ENCODE measurements at regions not wholly inside any gene's neighbourhood (a gene's known extent, or its start where the extent isn't known, plus 50 kb on each side); places are given as distances from the start of the nearest gene placed in this dataset.
"Not testable (repeated sequence)": the region's sequence is repeated elsewhere in the genome, so short reads cannot be mapped to it uniquely, and the experiment has no call there.

- in situ Hi-C loops (cut with HindIII; ENCODE audit: low sequenced_read_pairs): no loop called here
Measured at GRCh38 chr6:141790921-141791320, 341.8 kb upstream of the GJE1 start.

GRCh38 chr6:141788096-141788495, 344.6 kb upstream of the GJE1 start:
- in situ Hi-C loops (cut with HindIII; ENCODE audit: low sequenced_read_pairs): no loop called here

DNA sequence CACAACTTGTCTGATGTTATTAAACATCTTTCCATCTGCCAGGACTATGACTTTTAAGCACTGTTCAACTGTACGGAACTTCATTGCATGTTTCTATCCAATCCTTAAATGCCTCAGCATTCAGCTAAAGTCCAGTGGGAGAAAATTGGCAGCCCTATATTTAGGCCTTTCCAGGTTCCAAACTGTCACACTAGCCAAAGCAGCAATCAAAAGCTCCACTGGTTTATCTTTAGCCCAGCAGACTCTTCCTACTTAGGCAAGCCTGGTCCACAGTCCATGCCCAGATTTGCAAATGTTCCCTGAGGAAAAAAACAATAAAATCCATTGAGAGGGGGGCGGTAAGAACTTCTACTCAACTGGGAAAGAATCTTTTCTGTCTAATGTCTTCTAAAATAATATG, 349.1 kb upstream of the GJE1 start:
- in situ Hi-C loops (cut with HindIII; ENCODE audit: low sequenced_read_pairs): no loop called here

GRCh38 chr6:141780296-141780695, 352.4 kb upstream of the GJE1 start:
- in situ Hi-C loops (cut with HindIII; ENCODE audit: low sequenced_read_pairs): no loop called here

DNA sequence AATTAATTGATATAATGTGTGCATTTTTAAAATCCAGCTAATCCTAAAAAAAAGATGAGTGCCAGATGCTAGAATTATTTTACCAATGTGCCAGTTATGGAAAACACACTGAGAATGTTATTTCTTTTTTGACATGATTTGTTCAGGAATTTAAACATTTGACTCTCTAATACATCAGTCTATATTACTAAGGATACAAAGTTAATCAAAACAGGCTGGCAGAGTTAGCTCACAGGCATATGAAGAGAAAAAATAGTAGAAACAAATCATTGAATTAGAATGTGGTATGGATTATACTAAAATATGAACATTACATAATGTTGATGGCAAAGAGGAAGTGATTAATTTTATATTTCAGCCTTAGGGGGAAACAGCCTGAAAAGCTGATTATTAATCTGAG, 368.3 kb upstream of the GJE1 start:
- in situ Hi-C loops (cut with HindIII; ENCODE audit: low sequenced_read_pairs): no loop called here

DNA sequence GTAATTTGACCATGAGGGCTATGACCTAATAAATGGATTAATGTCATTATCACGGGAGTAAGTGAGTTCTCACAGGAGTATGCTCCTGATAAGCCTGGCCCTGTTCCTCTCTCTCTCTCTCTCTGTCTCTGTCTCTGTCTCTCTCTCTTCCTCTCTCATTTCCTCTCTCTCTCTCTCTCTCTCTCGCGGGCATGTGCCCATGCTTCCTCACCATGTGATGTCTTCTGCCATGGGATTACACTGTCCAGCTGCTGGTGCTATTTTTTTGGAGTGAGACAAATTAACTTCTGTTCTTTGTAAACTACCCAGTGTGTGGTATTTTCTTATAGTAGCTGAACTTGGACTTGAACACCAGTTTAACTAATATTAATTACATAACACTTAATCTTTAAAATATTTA, 374.3 kb upstream of the GJE1 start:
- in situ Hi-C loops (cut with HindIII; ENCODE audit: low sequenced_read_pairs): no loop called here

DNA sequence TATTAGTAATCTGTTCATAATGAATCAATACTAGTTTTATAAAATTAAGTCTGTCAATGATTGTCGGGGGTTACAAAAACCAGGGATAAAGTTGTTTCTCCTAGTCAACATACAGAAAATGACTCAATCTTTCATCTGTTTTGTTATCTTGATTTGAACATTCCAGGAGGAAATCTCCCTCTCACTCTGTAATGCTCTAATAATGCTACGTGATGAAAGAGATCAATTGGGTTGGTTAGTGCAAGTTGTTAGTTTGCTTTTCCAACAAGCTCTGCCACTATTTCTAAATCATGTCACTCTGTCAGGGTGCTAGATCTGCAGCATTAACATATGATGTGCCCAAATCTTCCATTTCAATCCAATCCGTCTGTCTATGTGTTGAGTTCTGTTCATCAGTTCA, 379.5 kb upstream of the GJE1 start:
- in situ Hi-C loops (cut with HindIII; ENCODE audit: low sequenced_read_pairs): no loop called here

GRCh38 chr6:141752677-141753076, 380.0 kb upstream of the GJE1 start:
- in situ Hi-C loops (cut with HindIII; ENCODE audit: low sequenced_read_pairs): no loop called here

DNA sequence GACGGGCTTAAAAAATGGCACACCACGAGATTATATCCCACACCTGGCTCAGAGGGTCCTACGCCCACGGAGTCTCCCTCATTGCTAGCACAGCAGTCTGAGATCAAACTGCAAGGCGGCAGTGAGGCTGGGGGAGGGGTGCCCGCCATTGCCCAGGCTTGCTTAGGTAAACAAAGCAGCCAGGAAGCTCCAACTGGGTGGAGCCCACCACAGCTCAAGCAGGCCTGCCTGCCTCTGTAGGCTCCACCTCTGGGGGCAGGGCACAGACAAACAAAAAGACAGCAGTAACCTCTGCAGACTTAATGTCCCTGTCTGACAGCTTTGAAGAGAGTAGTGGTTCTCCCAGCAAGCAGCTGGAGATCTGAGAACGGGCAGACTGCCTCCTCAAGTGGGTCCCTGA, 386.4 kb upstream of the GJE1 start:
- in situ Hi-C loops (cut with HindIII; ENCODE audit: low sequenced_read_pairs): not testable (repeated sequence)

DNA sequence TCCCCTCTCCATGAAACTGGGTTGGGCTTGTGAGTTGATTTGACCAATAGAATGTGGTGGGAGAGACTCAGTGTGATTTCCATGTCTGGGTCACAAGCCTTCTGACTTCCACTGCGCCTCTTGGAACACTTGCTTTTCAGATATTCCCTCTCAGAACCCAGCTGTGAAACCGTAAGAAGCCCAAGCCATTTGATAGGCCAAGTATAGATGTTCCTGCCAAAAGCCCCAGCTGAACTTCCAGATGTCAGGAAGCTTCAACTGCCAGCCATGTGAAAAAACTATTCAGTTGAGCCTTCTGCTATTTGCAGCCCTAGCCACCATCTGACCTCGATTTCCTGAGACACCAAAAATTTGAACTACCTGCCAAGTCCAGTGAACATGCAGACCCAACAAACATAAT, 387.8 kb upstream of the GJE1 start:
- in situ Hi-C loops (cut with HindIII; ENCODE audit: low sequenced_read_pairs): no loop called here

- in situ Hi-C loops (cut with HindIII; ENCODE audit: low sequenced_read_pairs): no loop called here
Measured at GRCh38 chr6:141744194-141744925, 388.4 kb upstream of the GJE1 start.

GRCh38 chr6:141736104-141736503, 396.6 kb upstream of the GJE1 start:
- in situ Hi-C loops (cut with HindIII; ENCODE audit: low sequenced_read_pairs): no loop called here

GRCh38 chr6:141735126-141735525, 397.6 kb upstream of the GJE1 start:
- in situ Hi-C loops (cut with HindIII; ENCODE audit: low sequenced_read_pairs): no loop called here

DNA sequence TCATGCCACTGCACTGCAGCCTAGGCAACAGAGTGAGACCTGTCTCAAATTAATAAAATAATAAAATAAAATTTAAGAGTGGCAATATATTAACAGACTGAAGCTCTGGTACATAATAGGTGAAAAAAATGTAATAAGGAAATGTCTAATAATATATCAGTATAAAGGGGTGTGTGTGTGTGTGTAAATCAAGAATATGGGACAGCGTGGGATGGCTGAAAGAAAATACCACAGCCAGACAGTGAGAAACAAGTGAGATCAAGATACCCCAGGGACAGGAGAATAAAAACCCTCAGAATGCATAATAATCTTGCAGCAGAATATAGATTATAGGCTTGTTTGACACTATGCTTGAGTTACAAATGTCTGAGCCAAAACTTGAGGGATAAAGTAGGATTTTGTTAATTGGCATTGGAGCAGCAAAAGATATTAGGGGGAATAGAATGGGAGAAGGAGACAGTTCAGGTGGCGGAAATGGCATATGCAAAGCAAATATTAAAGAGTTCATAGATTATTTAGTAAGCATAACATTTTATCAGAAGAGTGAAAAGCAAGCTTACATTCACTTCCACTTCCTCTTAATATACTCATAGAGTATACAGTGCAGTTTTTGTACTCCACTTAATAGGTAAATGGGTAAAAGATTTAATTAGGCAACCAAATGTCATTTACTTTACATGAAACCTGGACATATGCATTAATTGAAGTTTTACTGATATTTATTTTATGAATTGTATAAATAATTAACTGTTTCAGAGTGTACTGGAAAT, 398.5 kb upstream of the GJE1 start:
- in situ Hi-C loops (cut with HindIII; ENCODE audit: low sequenced_read_pairs): no loop called here

DNA sequence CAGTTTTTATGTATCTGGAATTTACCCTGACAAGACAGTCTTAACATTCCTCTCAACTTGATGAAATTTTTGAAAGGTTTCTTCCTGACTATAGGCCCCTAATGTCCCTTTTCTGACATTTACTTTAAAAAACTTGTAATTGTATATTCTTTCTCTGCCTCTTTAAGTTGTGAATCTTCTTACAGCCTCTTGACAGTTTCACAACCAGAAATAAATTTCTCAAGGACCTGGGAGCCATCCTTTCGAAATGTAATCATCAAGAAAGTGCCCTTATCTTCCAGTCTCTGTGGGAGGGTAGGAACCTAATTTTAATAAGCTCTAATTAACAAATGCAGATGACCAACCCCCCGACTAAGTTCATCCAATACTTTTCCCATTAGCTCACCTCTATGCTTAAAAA, 403.6 kb upstream of the GJE1 start:
- in situ Hi-C loops (cut with HindIII; ENCODE audit: low sequenced_read_pairs): no loop called here

- in situ Hi-C loops (cut with HindIII; ENCODE audit: low sequenced_read_pairs): no loop called here
Measured at GRCh38 chr6:141728330-141728729, 404.4 kb upstream of the GJE1 start.

- in situ Hi-C loops (cut with HindIII; ENCODE audit: low sequenced_read_pairs): no loop called here
Measured at GRCh38 chr6:141726248-141726647, 406.5 kb upstream of the GJE1 start.

GRCh38 chr6:141724731-141725130, 408.0 kb upstream of the GJE1 start:
- in situ Hi-C loops (cut with HindIII; ENCODE audit: low sequenced_read_pairs): no loop called here

DNA sequence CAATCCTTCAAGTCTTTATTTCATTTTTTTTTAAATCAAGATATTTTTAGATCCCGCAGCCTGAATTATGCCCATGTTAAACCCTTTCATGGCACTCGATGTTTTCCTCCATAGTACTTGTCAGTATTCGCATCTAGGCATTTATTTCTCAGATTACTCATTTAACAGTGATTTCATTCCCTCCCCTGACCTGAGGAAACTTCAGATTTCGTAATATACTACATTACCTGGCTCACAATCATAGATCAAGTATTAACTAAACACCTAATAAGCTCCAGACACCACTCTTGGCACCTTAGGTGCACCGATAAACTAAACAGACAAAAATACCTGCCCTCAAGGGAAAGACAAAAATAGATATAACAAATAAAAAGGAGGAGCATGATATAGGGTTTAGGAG, 413.2 kb upstream of the GJE1 start:
- in situ Hi-C loops (cut with HindIII; ENCODE audit: low sequenced_read_pairs): no loop called here

DNA sequence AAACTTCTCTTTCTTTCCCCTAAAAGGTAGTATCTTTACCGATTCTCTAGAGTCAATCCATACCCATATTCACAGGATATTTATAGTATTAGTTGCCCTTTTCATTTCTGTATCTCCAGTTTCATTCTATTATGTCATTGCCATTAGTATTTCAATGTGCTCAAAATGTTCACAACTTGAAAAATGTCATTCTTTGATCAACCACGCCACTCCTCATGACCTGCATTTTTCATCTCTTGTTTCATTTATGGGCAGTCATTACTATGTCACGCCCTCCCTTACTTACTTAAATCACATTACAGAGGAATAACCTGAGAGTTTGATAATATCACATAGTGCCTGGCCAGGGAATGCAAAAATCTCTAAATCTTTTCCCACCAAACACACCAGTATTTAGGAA, 427.3 kb upstream of the GJE1 start:
- in situ Hi-C loops (cut with HindIII; ENCODE audit: low sequenced_read_pairs): no loop called here

DNA sequence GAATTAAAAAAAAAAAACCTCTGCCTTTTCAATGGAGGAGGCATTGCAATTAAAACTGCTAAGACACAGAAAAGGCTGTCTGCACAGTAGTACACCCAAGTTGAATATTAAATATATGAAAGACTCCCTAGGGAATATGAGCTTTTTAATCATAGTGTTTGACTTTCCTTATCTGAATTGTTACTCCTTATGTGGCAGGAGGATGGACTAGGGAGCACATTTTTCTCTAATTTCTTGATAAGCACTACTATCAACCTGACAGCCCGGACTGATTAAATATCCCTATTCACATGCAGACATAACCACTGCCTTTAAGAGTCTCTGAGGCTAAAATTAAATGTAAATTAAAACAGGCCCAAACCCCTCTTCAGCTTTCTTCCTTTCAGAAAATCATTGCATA, 428.6 kb upstream of the GJE1 start:
- in situ Hi-C loops (cut with HindIII; ENCODE audit: low sequenced_read_pairs): no loop called here

DNA sequence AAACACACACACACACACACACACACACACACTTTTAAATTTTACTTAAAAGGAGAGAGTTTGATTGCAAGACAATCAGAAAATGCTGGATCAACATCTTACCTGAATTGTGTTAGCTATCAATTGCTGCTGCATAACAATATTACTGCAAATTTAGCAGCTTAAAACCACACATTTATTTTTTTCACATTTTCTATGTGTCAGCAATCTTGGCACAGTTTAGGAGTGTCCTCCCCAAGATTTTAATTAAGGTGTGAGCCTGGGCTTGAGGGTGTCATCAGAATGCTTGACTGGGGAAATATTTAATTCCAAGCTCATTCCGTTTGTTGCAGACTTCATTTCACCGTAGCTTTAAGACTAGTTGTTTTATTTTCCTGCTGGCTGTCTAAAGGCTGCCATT, 431.0 kb upstream of the GJE1 start:
- in situ Hi-C loops (cut with HindIII; ENCODE audit: low sequenced_read_pairs): no loop called here

- in situ Hi-C loops (cut with HindIII; ENCODE audit: low sequenced_read_pairs): no loop called here
Measured at GRCh38 chr6:141700819-141701218, 431.9 kb upstream of the GJE1 start.

All from DLD1 (cell line).